NB4 (cell line): ENCODE measurements at regions not wholly inside any gene's neighbourhood (a gene's known extent, or its start where the extent isn't known, plus 50 kb on each side); places are given as distances from the start of the nearest gene placed in this dataset.

Experiments
- CTCF ChIP-seq: IDR thresholded peaks from one replicate; pipeline ENCODE4 v1.5.1; 2012; ENCODE audit warnings: low read depth, low read length
- MYC ChIP-seq: IDR thresholded peaks from 2 replicates; pipeline ENCODE4 v1.6.1; 2011; ENCODE audit warnings: low read depth, low read length
- POLR2A ChIP-seq: IDR thresholded peaks from 2 replicates; pipeline ENCODE4 v1.6.1; 2011; ENCODE audit warnings: mild to moderate bottlenecking; ENCODE audit not compliant: insufficient read length; ENCODE audit errors: extremely low read depth
- TF ChIP-seq, protein P1 (sequence below): IDR thresholded peaks from 2 replicates; pipeline ENCODE4 v1.6.1; 2011; ENCODE audit warnings: low read depth, low read length

DNA sequence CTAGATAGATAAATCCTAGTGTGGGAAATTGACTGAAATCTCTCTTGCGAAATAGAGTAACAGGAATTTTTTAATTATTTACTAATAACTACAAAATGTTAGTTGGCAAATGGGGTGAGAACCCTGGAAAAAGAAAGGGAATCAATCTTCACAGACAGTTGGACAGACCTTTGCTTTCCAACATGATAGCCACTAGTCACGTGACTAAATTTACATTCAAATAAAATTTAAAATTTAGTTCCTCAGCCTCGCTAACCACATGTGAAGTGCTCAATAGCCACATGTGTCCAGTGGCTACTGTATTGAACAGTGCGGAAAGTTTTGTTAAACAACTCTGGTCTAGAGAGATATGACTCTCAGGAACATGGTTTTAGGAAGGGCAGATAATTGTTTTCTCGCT, 289.9 kb upstream of the RASA1 start:
- TF ChIP-seq CTCF (no peak), POLR2A (no peak), MYC (no peak)
- TF ChIP-seq, protein P1, sequence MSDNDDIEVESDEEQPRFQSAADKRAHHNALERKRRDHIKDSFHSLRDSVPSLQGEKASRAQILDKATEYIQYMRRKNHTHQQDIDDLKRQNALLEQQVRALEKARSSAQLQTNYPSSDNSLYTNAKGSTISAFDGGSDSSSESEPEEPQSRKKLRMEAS: no peak
